ENCODE measurements at regions not wholly inside any gene's neighbourhood (a gene's known extent, or its start where the extent isn't known, plus 50 kb on each side); places are given as distances from the start of the nearest gene placed in this dataset.

GRCh38 chr20:51281521-51281920 lies 258.6 kb upstream of the KCNG1 start:
- TF ChIP-seq, protein P1, sequence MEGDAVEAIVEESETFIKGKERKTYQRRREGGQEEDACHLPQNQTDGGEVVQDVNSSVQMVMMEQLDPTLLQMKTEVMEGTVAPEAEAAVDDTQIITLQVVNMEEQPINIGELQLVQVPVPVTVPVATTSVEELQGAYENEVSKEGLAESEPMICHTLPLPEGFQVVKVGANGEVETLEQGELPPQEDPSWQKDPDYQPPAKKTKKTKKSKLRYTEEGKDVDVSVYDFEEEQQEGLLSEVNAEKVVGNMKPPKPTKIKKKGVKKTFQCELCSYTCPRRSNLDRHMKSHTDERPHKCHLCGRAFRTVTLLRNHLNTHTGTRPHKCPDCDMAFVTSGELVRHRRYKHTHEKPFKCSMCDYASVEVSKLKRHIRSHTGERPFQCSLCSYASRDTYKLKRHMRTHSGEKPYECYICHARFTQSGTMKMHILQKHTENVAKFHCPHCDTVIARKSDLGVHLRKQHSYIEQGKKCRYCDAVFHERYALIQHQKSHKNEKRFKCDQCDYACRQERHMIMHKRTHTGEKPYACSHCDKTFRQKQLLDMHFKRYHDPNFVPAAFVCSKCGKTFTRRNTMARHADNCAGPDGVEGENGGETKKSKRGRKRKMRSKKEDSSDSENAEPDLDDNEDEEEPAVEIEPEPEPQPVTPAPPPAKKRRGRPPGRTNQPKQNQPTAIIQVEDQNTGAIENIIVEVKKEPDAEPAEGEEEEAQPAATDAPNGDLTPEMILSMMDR (IDR thresholded peaks at IDR 0.05; ENCODE audit: insufficient read depth, low read length) = no peak
- no peak for DNase-seq (ENCODE audit: low read depth)
- H3K4me3 ChIP-seq (ENCODE audit: low read depth, low read length) = no peak overlapping the region

GRCh38 chr20:51280047-51280446 lies 257.1 kb upstream of the KCNG1 start:
- no peak overlapping the region for H3K4me3 ChIP-seq (ENCODE audit: low read depth, low read length)
- DNase-seq (ENCODE audit: low read depth) = no peak
- TF ChIP-seq, protein P1 (IDR thresholded peaks at IDR 0.05; ENCODE audit: insufficient read depth, low read length) = no peak

- DNase-seq (ENCODE audit: low read depth) = no peak
- TF ChIP-seq, protein P1 (IDR thresholded peaks at IDR 0.05; ENCODE audit: insufficient read depth, low read length) = no peak
- H3K4me3 ChIP-seq (ENCODE audit: low read depth, low read length) = no peak overlapping the region
Measured at GRCh38 chr20:51277961-51278360, 255.1 kb upstream of the KCNG1 start.

- DNase-seq (ENCODE audit: low read depth) = no peak
Measured at GRCh38 chr20:51276296-51276695, 253.4 kb upstream of the KCNG1 start.

GRCh38 chr20:51275826-51276225 lies 252.9 kb upstream of the KCNG1 start:
- TF ChIP-seq, protein P1 (IDR thresholded peaks at IDR 0.05; ENCODE audit: insufficient read depth, low read length) = no peak
- H3K4me3 ChIP-seq (ENCODE audit: low read depth, low read length) = no peak overlapping the region
- DNase-seq (ENCODE audit: low read depth) = peak; percentile 72

More at GRCh38 chr20:51276296-51276695, 253.4 kb upstream of the KCNG1 start:
- TF ChIP-seq, protein P1 (IDR thresholded peaks at IDR 0.05; ENCODE audit: insufficient read depth, low read length) = no peak
- H3K4me3 ChIP-seq (ENCODE audit: low read depth, low read length) = no peak overlapping the region

DNA sequence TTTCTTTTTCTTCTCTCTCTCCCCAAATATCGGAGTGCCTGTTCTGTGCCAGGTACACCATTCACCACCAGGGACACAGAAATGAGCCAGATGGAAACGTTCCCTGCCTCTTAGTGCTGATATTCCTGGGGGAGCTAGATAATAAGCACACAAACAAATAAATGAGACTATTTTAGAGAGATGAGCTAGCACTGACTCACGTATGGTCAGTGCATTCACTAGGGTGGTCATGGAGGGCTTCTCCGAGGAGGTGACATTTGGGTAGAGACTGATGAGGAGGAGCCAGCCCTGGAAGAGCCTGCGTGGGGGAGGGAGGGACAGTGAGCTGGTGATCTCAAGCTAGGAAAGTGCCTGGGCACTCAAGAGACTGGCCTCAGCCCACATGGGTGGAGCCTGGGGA lies 252.3 kb upstream of the KCNG1 start:
- DNase-seq (ENCODE audit: low read depth) = peak; percentile 4
- H3K4me3 ChIP-seq (ENCODE audit: low read depth, low read length) = no peak overlapping the region
- TF ChIP-seq, protein P1 (IDR thresholded peaks at IDR 0.05; ENCODE audit: insufficient read depth, low read length) = no peak

- TF ChIP-seq, protein P1 (IDR thresholded peaks at IDR 0.05; ENCODE audit: insufficient read depth, low read length) = no peak
- no peak overlapping the region for H3K4me3 ChIP-seq (ENCODE audit: low read depth, low read length)
- DNase-seq (ENCODE audit: low read depth) = peak; percentile 68
Measured at GRCh38 chr20:51272401-51272800, 249.5 kb upstream of the KCNG1 start.
